ENCODE measurements at regions not wholly inside any gene's neighbourhood (a gene's known extent, or its start where the extent isn't known, plus 50 kb on each side); places are given as distances from the start of the nearest gene placed in this dataset.
"Not testable (repeated sequence)": the region's sequence is repeated elsewhere in the genome, so short reads cannot be mapped to it uniquely, and the experiment has no call there.

DNA sequence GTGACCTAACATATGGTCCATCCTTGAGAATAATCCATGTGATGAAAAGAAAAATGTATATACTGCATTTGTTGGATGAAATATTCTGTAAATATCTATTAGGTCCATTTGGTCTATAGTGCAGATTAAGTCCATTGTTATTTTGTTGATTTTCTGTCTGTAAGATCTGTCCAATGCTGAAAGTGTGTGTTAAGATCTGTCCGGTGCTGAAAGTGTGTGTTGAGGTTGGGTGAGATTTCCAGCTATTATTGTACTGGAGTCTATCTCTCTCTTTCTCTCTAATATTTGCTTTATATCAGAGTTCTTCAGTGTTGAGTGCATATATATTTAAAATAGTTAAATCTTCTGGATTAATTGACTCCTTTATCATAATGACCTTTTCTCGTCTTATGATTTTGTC is 828.8 kb upstream of the CRIM1 start:
- intact Hi-C loops (cut with DNase I) = no loop called here
- ATAC-seq = no peak
- DNase-seq = no peak

DNA sequence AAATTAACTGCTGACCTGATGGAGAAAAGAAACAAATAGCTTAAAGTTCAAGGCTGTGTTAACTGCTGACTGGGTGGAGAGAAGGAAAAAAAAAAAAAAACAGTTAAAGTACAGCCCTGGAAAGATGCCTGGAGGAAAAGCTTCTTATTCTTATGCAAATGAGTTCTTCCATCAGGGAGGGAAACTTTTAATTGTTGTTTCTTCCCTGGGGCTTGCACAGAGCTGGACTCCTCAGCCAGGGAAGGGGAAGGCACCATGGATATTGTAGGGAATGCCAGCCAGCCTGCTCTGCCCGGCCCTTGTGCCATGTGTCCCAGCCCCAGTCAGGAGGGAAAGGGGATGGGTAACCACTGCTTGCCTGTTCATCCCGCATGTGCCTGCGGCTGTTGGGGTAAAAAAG is 833.1 kb upstream of the CRIM1 start:
- no peak for ATAC-seq
- intact Hi-C loops (cut with DNase I) = no loop called here
- no peak for DNase-seq

DNA sequence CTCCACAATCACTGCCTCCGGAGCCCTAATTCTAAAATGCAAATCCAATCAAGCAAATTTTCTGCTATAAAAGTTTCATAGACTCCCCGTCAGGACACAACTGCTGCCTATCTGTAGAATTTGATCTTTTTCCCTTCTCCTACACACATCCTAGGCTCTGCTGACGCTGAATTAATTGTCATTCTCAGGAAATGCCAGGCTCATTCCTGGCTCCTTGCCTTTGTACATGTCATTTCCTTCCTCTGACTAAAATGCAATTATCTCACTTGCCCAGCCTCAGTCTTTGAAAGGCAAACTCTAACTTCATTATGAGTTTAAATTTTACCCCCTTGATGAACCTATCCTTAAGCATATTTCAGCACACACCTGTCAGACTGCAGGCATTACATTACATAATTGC is 844.9 kb upstream of the CRIM1 start:
- ATAC-seq (no peak), DNase-seq (no peak)
- intact Hi-C loops (cut with DNase I) = no loop called here

DNA sequence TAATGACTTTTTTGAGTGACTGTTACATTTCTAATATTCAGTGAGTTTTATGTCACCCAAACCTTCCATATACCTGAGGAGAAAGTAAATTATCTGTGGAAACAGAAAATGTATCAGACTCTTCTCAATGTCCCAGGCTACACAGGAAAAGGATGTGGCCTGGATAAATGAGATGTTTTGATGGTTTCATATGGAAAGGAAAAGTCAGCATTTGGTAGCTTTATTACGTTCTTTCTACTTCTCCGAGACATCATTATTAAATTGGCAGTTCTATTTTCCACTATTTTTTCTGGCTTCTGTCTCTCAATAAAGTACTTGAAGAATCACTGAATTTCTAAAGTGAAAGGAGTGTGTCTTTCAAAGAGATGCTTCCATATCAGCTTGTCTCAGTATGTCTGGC is 847.0 kb upstream of the CRIM1 start:
- no peak for DNase-seq
- intact Hi-C loops (cut with DNase I) = no loop called here
- no peak for ATAC-seq

DNA sequence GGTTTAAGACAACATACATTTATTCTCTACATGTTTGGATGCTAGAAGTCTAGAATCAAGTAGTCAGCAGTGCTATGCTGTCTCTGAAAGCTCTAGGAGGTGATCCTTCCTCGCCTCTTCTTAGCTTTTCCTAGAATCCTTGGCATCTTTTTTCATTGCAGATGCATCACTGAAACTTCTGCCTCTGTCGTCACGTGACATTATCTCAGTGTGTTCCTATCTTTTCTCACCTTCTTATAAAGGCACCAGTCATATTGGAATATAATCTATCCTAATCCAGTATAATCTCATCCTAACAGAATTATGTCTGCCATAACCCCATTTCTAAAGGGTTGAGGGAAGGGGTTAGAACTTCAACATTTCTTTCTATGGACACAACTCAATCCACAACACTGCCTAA is 851.2 kb upstream of the CRIM1 start:
- DNase-seq (no peak), ATAC-seq (no peak)
- intact Hi-C loops (cut with DNase I) = no loop called here

DNA sequence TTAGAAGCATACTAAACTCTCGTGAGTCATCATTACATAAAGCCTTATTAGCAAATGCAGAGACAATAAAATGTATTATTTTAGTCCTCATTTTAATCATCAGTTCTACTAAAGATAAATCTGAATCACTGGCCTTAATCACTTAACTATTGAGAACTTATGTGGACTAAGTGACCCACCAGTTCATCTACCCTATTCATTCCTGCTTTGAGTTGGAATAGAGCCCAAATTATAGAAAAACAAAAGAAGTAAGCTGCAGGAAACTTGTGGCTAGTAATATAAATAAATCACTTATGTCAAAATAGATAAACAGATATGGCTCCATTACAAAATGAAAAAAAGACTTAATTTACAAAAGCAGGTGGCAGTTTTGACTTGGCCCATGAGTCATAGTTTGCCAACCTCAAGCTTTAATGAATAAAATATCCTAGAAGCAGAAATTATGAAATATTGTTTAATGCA is 851.8 kb upstream of the CRIM1 start:
- no peak for ATAC-seq
- intact Hi-C loops (cut with DNase I) = no loop called here
- no peak for DNase-seq

DNA sequence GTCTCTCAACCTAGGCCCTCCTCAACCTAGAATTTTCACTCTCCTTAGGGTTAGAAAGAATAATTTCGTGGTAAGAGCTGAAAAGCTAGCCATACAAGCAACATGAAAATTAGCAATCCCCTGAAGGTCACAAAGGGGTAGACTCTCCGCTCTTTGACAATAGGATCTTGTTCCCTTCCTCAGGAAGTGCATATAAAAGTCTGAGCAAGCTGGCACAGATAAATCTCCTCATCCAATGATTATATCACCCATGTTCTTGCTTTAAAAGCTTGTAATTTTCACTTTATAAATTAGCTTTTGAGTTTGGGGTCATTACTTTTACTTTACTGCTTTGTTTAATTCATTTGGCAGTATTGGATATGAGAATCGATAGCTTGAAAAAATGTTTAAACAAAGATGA is 852.3 kb upstream of the CRIM1 start:
- intact Hi-C loops (cut with DNase I) = no loop called here
- no peak for ATAC-seq

DNA sequence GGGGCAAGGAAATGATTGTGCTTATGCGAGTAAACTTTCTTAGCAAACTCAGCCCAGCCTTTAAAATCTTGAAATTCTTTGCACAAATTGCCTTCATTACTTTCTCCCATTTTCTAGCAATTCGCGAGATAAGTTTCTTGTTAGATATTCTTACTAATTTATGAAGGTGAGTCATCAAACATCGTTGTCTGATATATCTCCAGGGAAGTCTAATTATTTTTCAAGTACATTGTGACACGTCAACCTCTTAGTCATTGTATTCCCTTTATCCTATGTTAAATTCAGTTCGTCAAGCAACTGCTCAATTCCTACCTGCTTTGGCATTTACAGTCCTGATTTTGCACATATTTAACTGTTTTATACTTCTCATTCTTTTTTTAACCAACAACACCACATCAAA is 854.5 kb upstream of the CRIM1 start:
- ATAC-seq (no peak), DNase-seq (no peak)
- intact Hi-C loops (cut with DNase I) = no loop called here

More for the DNA sequence above, 852.3 kb upstream of the CRIM1 start:
- no peak for DNase-seq

DNA sequence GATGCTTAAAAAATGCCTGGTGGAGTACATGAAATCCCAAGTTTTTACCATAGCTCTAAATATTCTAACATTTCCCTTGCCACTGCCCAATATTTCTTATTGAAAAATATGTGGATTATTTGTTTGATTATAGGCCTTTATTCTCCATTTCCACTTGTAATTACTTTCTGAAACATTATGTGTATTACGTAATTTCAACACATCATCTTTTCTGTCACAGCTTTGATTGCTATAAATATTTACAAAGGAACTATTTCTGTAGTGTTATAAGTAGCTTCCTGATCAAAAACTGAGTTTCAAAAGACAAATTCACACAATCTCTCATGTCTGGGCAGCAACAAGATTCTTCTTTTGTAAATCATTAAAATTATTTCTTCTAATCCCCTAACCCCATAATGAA is 859.6 kb upstream of the CRIM1 start:
- no peak for DNase-seq
- intact Hi-C loops (cut with DNase I) = no loop called here
- ATAC-seq = no peak

DNA sequence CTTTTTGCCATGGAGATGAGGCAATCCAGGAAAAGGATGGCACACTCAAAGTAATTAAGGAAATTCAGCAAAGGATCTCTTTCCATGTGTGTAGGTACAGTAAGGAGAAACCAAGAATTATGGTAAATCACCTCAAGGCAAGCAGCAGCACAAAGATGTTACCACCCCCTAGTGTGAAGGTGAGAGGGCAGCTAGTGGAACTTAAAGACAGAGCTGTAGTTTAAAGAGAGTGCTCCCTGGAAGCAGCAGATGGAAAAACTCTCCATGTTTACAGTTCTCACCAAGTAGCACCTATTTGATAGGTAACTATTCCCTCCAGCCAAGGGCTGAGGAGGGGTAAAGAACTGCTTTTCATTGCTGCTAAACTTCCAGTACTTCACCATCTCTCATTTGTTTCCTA is 860.4 kb upstream of the CRIM1 start:
- DNase-seq = no peak
- intact Hi-C loops (cut with DNase I) = no loop called here
- ATAC-seq = no peak

DNA sequence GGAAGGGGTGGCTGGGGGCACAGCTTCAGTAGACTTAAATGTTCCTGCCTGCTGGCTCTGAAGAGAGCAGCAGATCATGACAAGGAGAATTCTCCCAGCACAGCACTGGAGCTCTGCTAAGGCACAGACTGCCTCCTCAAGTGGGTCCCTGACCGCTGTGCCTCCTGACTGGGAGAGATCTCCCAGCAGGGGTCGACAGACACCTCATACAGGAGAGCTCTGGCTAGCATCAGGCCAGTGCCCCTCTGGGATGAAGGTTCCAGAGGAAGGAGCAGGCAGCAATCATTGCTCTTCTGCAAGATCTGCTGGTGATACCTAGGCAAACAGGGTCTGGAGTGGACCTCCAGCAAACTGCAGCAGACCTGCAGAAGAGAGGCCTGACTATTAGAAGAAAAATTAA is 877.5 kb upstream of the CRIM1 start:
- intact Hi-C loops (cut with DNase I); DNase-seq; ATAC-seq: not testable (repeated sequence)

DNA sequence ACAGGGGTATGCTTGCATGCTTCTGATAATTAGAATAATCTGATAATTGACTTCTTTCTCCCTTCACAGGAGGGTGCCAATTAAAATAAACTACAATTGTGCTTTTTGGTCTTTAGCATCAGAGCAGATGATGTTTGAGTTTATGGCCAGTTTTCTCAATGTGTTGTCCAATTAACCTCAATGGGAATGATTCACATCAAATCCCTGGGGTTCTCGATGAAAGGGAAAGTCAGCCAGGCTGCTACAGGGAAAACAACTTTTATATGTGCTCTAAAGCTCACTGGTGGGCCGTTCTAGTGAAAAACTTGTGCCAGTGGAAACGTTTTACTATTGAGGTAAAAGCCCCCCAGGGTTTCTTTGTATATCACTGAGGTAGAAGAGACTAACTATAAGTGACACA is 887.3 kb upstream of the CRIM1 start:
- DNase-seq (no peak), ATAC-seq (no peak)
- intact Hi-C loops (cut with DNase I) = no loop called here

DNA sequence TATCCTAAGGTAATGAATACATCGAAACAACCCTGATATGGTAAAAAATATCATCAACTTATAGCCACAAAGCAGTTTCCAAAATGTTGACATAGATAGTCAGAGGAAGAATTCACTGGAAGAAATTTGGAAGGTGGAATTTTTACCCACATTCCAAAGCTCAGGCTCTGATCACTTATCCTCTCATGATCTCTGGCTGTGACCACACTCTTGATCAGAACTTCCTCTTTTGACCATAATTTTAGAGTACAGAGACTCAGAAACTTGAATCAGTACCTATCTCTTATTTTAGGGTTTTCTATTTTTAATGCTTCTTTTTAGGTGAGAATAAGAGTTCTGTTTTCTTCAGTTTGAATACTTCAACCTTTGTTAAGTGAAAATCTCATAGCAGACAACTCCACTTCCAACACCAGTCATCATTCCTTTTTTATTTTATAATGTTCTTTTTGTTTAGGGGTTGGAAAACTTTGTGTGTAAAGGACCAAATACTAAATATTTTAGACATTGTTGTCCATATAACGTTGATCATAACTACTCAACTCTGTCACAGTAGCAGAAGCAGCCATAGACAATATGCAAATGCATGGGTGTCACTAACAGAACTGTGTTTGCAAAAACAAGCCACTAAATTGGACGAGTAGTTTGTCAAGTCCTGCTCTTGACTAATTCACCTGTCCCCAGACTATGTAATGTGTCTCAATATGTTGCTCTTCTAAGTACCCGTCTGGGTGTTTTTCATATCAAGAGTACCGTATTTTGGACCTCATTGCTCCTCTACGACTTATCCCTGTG is 891.6 kb upstream of the CRIM1 start:
- intact Hi-C loops (cut with DNase I) = no loop called here
- ATAC-seq (no peak), DNase-seq (no peak)

DNA sequence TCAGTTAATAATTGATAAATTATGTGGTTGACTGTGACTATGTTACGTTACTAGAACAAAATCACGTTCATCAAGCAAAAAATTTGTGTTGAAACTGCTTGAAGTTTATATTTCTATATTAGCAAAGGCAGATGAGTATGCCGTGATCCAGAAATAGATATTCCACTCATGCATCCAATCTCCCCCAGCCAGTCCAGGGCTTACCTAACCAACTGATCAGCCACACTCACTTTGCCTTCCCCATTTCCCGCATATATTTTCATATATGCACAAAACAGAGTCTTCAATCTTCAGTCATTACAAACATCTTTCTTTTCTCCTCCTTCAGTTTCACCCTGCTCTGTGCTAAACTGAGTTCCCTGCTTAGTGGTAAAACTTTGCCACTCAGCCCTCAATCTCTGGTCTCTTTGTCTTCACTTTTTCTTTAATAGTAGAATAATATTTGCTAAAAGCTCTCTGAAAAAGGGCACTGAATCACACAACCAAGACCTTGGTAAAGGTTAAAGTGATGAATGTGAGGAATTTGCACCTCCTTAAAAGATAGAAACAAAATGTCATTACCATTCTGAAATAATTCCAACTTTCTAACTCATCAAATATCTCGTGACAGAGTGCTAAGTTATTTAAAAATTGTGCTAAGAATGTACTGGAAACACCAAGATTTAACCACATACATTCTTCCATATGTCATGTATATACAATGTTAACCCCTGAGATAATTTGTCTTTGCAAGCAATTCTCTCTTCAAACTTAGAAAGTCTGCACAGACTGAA is 893.2 kb upstream of the CRIM1 start:
- ATAC-seq (no peak), DNase-seq (no peak)
- intact Hi-C loops (cut with DNase I) = no loop called here

DNA sequence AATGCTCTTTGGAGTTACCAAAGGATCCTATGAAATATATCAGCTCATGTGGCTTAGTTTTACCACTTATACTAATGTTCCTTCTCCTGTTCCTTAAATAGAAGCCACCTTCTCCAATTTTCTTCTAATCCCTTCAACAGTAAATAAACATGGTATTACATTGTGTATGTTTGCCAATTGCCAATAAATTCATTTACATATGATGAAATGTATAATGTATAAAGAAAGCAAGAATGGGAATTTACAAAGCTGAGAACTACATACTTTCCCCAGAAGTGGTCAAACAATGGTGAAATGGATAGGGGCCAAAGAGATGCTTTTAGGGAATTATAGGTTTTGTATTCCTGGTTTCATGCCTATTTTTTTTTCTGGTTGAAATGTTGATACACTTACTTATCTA is 894.2 kb upstream of the CRIM1 start:
- intact Hi-C loops (cut with DNase I) = no loop called here
- no peak for ATAC-seq

DNA sequence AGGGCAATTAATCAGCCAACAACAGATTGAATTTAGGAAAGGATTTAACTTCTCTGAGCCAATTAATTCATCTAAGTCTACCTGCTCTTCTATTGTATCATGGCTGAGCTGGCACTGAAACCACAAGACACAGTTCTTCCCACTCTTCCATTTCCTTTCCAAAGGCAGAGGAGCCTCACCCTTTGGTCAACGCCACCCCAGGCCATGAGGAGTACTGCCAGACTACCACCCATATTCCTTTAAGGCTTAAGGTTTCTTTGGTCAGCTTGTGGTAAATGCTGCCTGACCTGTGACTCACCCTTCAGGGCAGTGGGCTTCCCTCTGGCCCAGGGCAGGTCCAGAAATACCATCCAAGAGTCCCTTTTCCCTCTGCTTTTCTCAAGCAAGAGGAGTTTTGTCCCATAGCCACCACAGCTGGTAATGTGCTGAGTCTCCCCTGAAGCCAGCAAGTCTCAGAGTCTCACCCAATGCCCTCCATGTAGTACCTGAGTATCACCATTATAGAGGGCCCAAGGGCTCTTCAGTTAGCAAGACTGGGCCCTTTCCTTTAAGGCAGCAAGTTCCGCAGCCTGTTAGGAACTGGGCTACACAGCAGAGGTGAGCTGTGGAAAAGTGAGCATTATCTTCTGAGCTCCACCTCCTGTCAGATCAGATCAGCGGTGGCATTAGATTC is 900.5 kb upstream of the CRIM1 start:
- intact Hi-C loops (cut with DNase I) = no loop called here
- no peak for ATAC-seq
- DNase-seq = no peak

More for the DNA sequence above, 894.2 kb upstream of the CRIM1 start:
- no peak for DNase-seq

DNA sequence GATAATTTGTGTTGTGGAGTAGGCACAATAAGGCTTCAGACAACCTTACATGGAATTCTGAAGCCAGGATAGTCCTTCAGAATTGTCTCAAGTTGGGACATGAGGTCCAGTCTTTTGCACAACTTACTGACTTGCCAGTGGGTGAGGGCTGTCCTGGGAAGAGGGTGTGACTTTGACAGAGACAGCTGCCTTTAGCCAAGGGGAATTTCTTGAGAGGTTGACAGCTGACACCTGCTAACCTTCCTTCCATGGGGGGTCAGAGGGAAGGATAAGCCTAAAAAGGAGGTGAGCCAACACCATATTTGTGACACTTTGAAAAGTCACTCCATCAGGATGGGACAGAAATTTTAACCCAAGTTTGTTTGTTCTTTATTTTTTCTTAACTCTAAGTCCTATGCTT is 907.8 kb upstream of the CRIM1 start:
- intact Hi-C loops (cut with DNase I) = no loop called here
- ATAC-seq (no peak), DNase-seq (no peak)

DNA sequence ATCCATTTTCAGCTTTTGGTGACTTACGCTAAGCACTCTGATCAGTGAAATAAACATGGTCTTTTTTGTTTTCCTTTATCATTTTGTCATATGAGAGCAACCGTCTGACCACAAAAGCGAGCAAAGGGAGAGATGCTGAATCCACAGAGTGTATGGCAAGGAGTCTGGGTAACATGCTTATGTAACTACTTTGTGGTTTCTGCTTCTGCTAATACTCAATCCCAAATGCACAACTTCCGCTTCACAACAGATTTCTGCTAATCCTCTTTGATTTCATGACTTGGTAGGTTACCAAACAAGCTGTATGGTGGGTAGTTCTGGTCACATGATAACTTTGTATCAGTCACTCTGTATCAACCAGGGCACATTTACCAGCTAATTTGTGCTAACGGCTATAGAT is 908.4 kb upstream of the CRIM1 start:
- intact Hi-C loops (cut with DNase I) = no loop called here
- peak; percentile 24 to 27 for ATAC-seq
- DNase-seq = no peak

DNA sequence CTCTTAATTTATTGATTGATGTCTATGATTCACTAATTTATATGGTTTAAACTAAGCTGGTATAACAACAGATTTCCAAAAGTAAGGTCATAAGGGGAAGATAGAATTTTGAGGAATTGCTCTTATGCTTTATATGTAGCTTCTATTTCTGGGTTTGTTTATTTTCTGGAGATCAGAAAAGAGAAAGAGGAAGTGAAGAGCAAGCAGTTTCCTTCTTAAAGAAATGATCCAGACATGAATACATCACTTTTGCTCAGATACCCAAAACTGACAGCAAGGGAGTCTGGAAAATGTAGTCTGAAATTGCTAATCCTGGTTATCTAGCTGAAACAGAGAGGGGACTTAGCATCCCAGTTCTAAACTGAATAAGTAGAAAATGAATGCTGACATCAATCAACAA is 912.5 kb upstream of the CRIM1 start:
- no peak for DNase-seq
- intact Hi-C loops (cut with DNase I) = no loop called here
- no peak for ATAC-seq

DNA sequence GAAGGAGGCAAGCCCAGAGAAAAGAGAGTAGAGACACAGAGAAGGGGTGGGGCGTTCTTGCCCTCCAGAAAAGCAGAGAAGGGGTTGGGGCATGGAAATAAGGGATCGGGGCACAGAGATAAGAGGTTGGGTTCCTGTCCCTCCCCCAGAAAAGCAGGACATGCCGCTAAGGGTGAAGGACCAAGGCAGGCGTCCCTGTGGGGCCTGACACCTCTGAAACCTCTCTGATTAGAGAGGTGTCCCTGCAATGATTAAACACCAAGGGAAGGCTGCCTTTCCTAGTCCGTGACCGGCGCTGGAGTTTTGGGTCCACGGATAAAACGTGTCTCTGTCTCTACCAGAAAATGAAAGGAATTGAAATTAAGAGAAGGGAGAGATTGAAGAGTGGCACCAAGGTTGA is 914.0 kb upstream of the CRIM1 start:
- ATAC-seq; DNase-seq; intact Hi-C loops (cut with DNase I): not testable (repeated sequence)
